Neural cell (in vitro differentiated cells): ENCODE measurements at regions not wholly inside any gene's neighbourhood (a gene's known extent, or its start where the extent isn't known, plus 50 kb on each side); places are given as distances from the start of the nearest gene placed in this dataset.

ENCODE experiments used
- H2AFZ ChIP-seq: fragments of 200-600, 300-800 bp; sonication (generic), shearing (Covaris generic); 2 replicates; pipeline ENCODE4 v1.6.0; 2014; ENCODE audit warnings: low read depth, mild to moderate bottlenecking, antibody characterized with exemption, low read length, moderate library complexity
- H3F3A ChIP-seq: fragments of 200-600 bp; shearing (Covaris generic); 2 replicates; pipeline ENCODE4 v1.6.1; 2016; ENCODE audit warnings: mild to moderate bottlenecking, moderate library complexity, mixed read lengths, antibody characterized with exemption, low read length; ENCODE audit not compliant: insufficient read depth, poor library complexity, severe bottlenecking
- H3K27ac ChIP-seq: fragments of 200-600, 300-800 bp; sonication (generic), shearing (Covaris generic); 2 replicates; pipeline ENCODE4 v1.5.1; 2014; ENCODE audit warnings: mild to moderate bottlenecking, low read length, moderate library complexity
- H3K27me3 ChIP-seq: fragments of 300-800, 200-600 bp; sonication (generic), shearing (Covaris generic); 2 replicates; pipeline ENCODE4 v1.6.0; 2014; ENCODE audit warnings: mild to moderate bottlenecking, low read depth, low read length, moderate library complexity; ENCODE audit not compliant: insufficient read depth
- H3K36me3 ChIP-seq: fragments of 300-800, 200-600 bp; sonication (generic), shearing (Covaris generic); 2 replicates; pipeline ENCODE4 v1.5.1; 2014; ENCODE audit warnings: mild to moderate bottlenecking, antibody characterized with exemption, low read length, moderate library complexity; ENCODE audit not compliant: insufficient read depth
- H3K4me2 ChIP-seq: fragments of 300-800, 200-600 bp; sonication (generic), shearing (Covaris generic); 2 replicates; pipeline ENCODE4 v1.6.0; 2014; ENCODE audit warnings: mild to moderate bottlenecking, low read length
- H3K4me3 ChIP-seq: fragments of 300-800, 200-600 bp; sonication (generic), shearing (Covaris generic); 2 replicates; pipeline ENCODE4 v1.5.1; 2014; ENCODE audit warnings: mild to moderate bottlenecking, low read length, moderate library complexity
- H3K79me2 ChIP-seq: fragments of 200-600 bp; shearing (Covaris generic); replicated peaks from 2 replicates; pipeline ENCODE4 v1.6.0; 2014; ENCODE audit warnings: mild to moderate bottlenecking, low read length, moderate library complexity; ENCODE audit not compliant: insufficient read depth
- H3K9ac ChIP-seq: fragments of 300-800, 200-600 bp; sonication (generic), shearing (Covaris generic); 2 replicates; pipeline ENCODE4 v1.6.1; 2016; ENCODE audit warnings: mild to moderate bottlenecking, low read length, mixed read lengths
- H3K9me2 ChIP-seq: fragments of 200-600 bp; shearing (Covaris generic); 2 replicates; pipeline ENCODE4 v1.6.1; 2016; ENCODE audit warnings: mild to moderate bottlenecking, low read length, mixed read lengths; ENCODE audit not compliant: insufficient read depth
- H3K9me3 ChIP-seq: fragments of 200-600, 300-800 bp; sonication (generic), shearing (Covaris generic); 2 replicates; pipeline ENCODE4 v1.6.1; 2016; ENCODE audit warnings: mild to moderate bottlenecking, mixed run types, low read length, moderate library complexity, mixed read lengths
- H4K20me1 ChIP-seq: fragments of 200-600 bp; shearing (Covaris generic); 2 replicates; pipeline ENCODE4 v1.6.1; 2016; ENCODE audit warnings: mild to moderate bottlenecking, mixed run types; ENCODE audit not compliant: insufficient read depth
- EP300 ChIP-seq: fragments of 450-650 bp; conservative IDR thresholded peaks from 2 replicates; pipeline ENCODE4 v1.6.1; 2014; ENCODE audit warnings: antibody characterized with exemption, mild to moderate bottlenecking, moderate library complexity; ENCODE audit not compliant: poor library complexity, severe bottlenecking
- EZH2 ChIP-seq: fragments of 200-600, 300-800 bp; shearing (Covaris generic), sonication (generic); IDR thresholded peaks from 2 replicates; pipeline ENCODE4 v1.6.1; 2014; ENCODE audit warnings: antibody characterized with exemption, low read length, borderline replicate concordance, mild to moderate bottlenecking; ENCODE audit not compliant: insufficient read depth, poor library complexity, severe bottlenecking
- MXI1 ChIP-seq: fragments of 450-650 bp; conservative IDR thresholded peaks from 2 replicates; pipeline ENCODE4 v1.6.1; 2014; ENCODE audit warnings: antibody characterized with exemption, mild to moderate bottlenecking; ENCODE audit not compliant: poor library complexity, severe bottlenecking
- POLR2AphosphoS5 ChIP-seq: IDR thresholded peaks from 2 replicates; pipeline ENCODE4 v1.6.1; 2012
- RAD21 ChIP-seq: fragments of 450-650 bp; conservative IDR thresholded peaks from 2 replicates; pipeline ENCODE4 v1.6.1; 2014; ENCODE audit warnings: antibody characterized with exemption, mild to moderate bottlenecking, moderate library complexity
- REST ChIP-seq: IDR thresholded peaks from 2 replicates; pipeline ENCODE4 v1.6.1; 2012; ENCODE audit warnings: borderline replicate concordance
- SMC3 ChIP-seq: fragments of 450-650 bp; conservative IDR thresholded peaks from 2 replicates; pipeline ENCODE4 v1.6.1; 2014; ENCODE audit warnings: antibody characterized with exemption, mild to moderate bottlenecking, moderate library complexity; ENCODE audit not compliant: poor library complexity
- TAF1 ChIP-seq: IDR thresholded peaks from 2 replicates; pipeline ENCODE4 v1.6.1; 2012; ENCODE audit warnings: low read depth
- TF ChIP-seq, protein P1 (sequence below): fragments of 450-650 bp; IDR thresholded peaks from 2 replicates; pipeline ENCODE4 v1.5.1; 2014; ENCODE audit warnings: antibody characterized with exemption, mild to moderate bottlenecking, moderate library complexity; ENCODE audit not compliant: poor library complexity, severe bottlenecking

DNA sequence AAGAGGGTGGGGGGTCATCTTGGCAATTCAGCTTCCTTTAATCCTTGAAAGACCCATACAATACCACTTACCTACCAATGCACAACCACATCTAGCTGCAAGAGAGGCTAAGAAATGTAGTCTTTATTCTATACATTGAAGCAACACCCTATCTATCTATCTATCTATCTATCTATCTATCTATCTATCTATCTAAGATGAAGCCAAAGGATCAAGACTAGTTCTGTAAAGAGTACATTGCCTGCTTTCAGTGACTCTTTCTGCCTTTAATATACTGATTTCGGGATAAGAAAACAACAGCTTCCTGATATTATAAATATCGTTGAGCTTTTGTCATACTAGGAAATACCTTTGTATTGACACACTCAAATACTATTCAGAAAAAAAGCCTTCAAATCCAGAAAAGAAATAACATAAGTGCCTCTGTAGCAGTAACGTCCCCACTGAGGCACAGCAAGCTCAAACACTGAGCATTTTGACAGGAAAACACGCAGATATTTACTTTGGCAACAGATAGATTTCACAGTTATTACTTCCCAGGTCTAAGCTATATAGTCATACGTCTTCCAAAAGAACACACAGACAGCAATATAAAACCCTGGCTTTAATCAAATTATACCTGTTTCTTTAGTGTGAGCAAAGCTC, 139.4 kb upstream of the SERTAD2 start:
- H3K4me2 ChIP-seq: no peak overlapping the region

DNA sequence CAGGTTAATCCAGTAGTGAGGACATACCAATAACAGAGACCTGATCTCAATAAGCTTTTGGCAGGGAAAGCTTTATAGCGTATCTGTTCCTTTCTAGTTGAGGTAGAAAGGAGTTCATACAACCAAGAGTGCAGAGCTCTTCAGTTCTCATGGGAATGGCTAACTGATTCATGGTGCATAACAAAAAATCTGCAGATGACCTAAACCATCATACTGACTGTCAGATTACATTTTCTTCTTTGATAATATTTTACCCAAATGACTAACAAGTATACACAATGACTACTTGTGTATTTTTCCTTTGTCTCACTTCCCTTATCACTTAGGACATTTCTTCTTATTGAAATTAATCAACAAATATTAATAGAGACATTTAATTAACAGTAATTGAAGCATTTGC, 140.0 kb upstream of the SERTAD2 start:
- H3K36me3 ChIP-seq: no peaks in the 10 kb centered on the region

More for the DNA sequence above, 139.4 kb upstream of the SERTAD2 start:
- H3K4me3 ChIP-seq: no peak overlapping the region
- no peak overlapping the region for H2AFZ ChIP-seq
- TF ChIP-seq POLR2AphosphoS5: no peak
- no peak for TF ChIP-seq EZH2
- no peak for TF ChIP-seq EP300
- no peak for TF ChIP-seq RAD21
- TF ChIP-seq MXI1: no peak
- H3K9me2 ChIP-seq: no peaks in the 10 kb centered on the region
- no peaks in the 10 kb centered on the region for H3F3A ChIP-seq
- H3K27me3 ChIP-seq: no peaks in the 10 kb centered on the region
- H3K27ac ChIP-seq: no peak overlapping the region
- no peaks in the 10 kb centered on the region for H4K20me1 ChIP-seq
- H3K9ac ChIP-seq: no peak overlapping the region
- H3K9me3 ChIP-seq: no peaks in the 10 kb centered on the region
- no peaks in the 10 kb centered on the region for H3K36me3 ChIP-seq
- no peaks in the 10 kb centered on the region for H3K79me2 ChIP-seq

More for the DNA sequence above, 140.0 kb upstream of the SERTAD2 start:
- Histone ChIP-seq H3K9ac (no peak overlapping the region), H3K27me3 (no peaks in the 10 kb centered on the region), H3K79me2 (no peaks in the 10 kb centered on the region), H3K9me2 (no peaks in the 10 kb centered on the region), H2AFZ (no peak overlapping the region), H3K9me3 (no peaks in the 10 kb centered on the region), H3K27ac (no peak overlapping the region), H4K20me1 (no peaks in the 10 kb centered on the region), H3F3A (no peaks in the 10 kb centered on the region), H3K4me3 (no peak overlapping the region), H3K4me2 (no peak overlapping the region)
- TF ChIP-seq EP300: no peak
- TF ChIP-seq TAF1: no peak
- TF ChIP-seq MXI1: no peak
- TF ChIP-seq, protein P1, sequence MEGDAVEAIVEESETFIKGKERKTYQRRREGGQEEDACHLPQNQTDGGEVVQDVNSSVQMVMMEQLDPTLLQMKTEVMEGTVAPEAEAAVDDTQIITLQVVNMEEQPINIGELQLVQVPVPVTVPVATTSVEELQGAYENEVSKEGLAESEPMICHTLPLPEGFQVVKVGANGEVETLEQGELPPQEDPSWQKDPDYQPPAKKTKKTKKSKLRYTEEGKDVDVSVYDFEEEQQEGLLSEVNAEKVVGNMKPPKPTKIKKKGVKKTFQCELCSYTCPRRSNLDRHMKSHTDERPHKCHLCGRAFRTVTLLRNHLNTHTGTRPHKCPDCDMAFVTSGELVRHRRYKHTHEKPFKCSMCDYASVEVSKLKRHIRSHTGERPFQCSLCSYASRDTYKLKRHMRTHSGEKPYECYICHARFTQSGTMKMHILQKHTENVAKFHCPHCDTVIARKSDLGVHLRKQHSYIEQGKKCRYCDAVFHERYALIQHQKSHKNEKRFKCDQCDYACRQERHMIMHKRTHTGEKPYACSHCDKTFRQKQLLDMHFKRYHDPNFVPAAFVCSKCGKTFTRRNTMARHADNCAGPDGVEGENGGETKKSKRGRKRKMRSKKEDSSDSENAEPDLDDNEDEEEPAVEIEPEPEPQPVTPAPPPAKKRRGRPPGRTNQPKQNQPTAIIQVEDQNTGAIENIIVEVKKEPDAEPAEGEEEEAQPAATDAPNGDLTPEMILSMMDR: no peak
- no peak for TF ChIP-seq POLR2AphosphoS5
- no peak for TF ChIP-seq RAD21
- no peak for TF ChIP-seq REST
- no peak for TF ChIP-seq SMC3
- no peak for TF ChIP-seq EZH2
